ENCODE measurements at regions not wholly inside any gene's neighbourhood (a gene's known extent, or its start where the extent isn't known, plus 50 kb on each side); places are given as distances from the start of the nearest gene placed in this dataset.

DNA sequence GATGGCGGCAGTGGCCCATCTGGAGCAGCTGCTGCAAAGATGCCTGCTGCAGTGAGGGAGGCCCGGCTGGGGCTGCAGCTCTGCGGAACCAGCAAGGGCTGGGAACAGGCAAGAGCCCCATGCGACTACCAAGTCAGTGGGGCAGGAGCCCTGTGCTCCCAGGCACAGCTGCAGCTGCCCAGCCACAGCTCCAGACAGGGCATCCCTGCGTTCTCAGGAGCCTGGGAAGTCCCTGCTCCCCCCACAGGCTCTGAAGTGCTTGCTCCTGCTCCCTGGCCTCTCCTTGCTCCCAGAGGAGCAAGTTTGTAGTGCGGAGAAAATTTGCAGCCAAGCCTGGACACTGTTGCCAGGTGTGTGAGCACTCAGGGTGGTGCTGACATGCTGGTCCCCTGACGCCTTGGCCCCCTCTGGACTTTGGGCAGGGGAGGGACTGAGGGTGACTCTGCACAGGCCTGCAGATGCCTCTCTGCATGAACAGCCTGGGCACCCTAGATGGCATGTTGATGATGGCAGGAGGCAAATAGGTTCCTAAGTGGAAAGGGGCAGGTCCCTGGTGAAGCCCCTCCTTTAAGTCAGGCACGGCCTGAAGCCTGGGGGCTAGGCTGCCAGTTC, 105.6 kb downstream of the LYZL1 start:
- peaks cover 0 to 7% of the 10 kb centered on the region in 2 donors for H3K27me3 ChIP-seq
- no peak overlapping the region for H3K27ac ChIP-seq
- H3K4me3 ChIP-seq = no peak overlapping the region
- no peaks in the 10 kb centered on the region for H3K36me3 ChIP-seq
- no peaks in the 10 kb centered on the region for H3K9me3 ChIP-seq
- intact Hi-C loops (cut with DNase I; ENCODE audit: low total_unique reads) = no loop called here
- DNase-seq = no peak
- H3K4me1 ChIP-seq = no peaks in the 10 kb centered on the region
- TF ChIP-seq, protein P1, sequence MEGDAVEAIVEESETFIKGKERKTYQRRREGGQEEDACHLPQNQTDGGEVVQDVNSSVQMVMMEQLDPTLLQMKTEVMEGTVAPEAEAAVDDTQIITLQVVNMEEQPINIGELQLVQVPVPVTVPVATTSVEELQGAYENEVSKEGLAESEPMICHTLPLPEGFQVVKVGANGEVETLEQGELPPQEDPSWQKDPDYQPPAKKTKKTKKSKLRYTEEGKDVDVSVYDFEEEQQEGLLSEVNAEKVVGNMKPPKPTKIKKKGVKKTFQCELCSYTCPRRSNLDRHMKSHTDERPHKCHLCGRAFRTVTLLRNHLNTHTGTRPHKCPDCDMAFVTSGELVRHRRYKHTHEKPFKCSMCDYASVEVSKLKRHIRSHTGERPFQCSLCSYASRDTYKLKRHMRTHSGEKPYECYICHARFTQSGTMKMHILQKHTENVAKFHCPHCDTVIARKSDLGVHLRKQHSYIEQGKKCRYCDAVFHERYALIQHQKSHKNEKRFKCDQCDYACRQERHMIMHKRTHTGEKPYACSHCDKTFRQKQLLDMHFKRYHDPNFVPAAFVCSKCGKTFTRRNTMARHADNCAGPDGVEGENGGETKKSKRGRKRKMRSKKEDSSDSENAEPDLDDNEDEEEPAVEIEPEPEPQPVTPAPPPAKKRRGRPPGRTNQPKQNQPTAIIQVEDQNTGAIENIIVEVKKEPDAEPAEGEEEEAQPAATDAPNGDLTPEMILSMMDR (IDR thresholded peaks at IDR 0.05) = no peak

DNA sequence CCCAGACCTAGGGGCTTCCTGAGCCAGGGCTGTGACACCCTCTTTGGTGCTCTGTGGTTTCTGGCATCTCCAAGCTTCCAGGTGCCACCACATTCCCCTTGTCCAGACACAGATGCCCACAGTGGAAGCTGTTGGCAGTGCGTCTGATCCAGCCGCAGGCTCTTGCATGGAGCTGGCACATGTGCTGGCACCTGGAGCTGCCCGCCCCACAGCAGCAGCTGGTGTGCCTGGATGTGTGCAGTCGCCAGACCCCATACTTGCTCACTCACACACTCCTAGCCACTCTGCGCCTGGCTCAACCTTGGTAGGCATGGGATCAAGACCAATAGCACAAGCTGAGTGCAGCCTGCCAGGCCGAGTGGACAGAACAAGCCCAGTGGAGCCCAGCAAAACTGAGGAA, 106.5 kb downstream of the LYZL1 start:
- H3K27ac ChIP-seq = no peak overlapping the region
- H3K4me1 ChIP-seq = no peaks in the 10 kb centered on the region
- no peaks in the 10 kb centered on the region for H3K36me3 ChIP-seq
- H3K9me3 ChIP-seq = no peaks in the 10 kb centered on the region
- no peak overlapping the region for H3K4me3 ChIP-seq
- TF ChIP-seq, protein P1 (IDR thresholded peaks at IDR 0.05) = no peak
- intact Hi-C loops (cut with DNase I; ENCODE audit: low total_unique reads) = no loop called here
- DNase-seq = no peak
- H3K27me3 ChIP-seq = peaks cover 0 to 7% of the 10 kb centered on the region in 2 donors

DNA sequence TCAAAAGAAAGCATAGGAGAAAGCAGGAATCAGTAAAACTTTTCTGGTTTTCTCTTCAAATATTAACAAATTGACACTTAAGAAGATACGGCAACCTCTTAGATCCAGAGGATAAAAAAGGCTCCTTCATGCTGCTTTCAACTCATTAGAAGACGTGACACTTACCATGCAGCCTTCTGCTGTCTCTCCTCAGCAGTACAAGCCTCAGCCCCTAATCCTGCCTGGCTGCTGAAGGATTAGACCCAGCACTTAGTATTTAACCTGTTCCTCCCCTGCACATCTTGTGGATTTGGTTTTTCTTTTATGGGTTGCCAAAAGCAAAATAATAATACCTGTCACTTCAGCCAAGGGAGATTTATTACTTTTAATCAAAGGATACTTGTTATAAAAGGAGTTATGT, 108.4 kb downstream of the LYZL1 start:
- intact Hi-C loops (cut with DNase I; ENCODE audit: low total_unique reads) = no loop called here
- DNase-seq = no peak
- TF ChIP-seq, protein P1 (IDR thresholded peaks at IDR 0.05) = no peak
- H3K36me3 ChIP-seq = no peaks in the 10 kb centered on the region
- peaks cover 0 to 7% of the 10 kb centered on the region in 2 donors for H3K27me3 ChIP-seq
- H3K4me3 ChIP-seq = no peak overlapping the region
- H3K9me3 ChIP-seq = peaks cover 0 to 4% (median 0%) of the 10 kb centered on the region in 3 donors
- H3K4me1 ChIP-seq = no peaks in the 10 kb centered on the region
- no peak overlapping the region for H3K27ac ChIP-seq

DNA sequence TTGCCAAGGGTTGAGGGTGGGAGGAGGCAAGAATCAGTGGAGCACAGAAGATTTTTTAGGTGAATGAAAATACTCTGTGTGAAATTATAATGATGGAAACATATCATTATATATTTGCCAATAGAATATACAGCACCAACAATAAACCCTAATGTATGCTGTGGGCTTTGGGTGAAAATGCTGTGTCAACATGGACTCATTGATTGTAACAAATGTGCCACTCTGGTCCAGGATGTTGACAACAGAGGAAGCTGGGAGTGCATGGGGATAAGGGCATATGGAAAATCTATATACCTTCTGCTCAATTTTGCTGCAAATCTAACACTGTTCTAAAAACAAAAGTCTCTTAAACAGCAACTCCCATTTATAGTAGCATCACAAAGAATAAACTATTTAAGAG, 114.3 kb downstream of the LYZL1 start:
- TF ChIP-seq, protein P1 (IDR thresholded peaks at IDR 0.05) = no peak
- intact Hi-C loops (cut with DNase I; ENCODE audit: low total_unique reads) = no loop called here

DNA sequence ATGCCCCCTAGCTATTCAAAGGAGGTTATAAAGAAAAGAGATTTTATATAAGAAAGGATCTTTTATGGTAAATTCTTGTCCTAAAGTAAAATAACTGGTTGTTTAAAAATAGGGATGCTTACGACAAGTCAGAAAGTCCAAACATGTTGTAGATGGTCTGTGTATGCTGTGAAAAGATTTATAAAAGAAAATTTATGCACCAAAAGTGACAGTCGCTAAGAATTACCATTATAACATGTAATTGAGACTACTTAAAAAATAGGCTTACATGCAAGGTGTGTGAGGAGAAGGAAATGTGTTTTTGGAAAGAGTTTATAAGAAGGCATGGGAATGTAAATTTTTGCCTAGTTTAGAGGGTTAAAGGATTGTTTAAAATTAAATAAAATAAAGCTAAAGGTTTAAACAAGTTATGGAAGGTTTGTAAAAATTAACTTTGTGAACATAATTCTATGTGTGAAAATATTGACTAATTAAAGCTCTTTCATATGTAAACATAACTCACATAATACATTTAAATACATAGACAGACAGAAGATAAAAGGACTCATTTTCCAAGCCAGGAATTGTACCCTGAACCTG, 118.5 kb downstream of the LYZL1 start:
- no peak overlapping the region for H3K4me3 ChIP-seq
- no peaks in the 10 kb centered on the region for H3K36me3 ChIP-seq
- H3K9me3 ChIP-seq = no peaks in the 10 kb centered on the region
- intact Hi-C loops (cut with DNase I; ENCODE audit: low total_unique reads) = no loop called here
- H3K27me3 ChIP-seq = no peaks in the 10 kb centered on the region
- no peak overlapping the region for H3K27ac ChIP-seq
- peaks cover 0 to 31% (median 15%) of the 10 kb centered on the region in 4 donors for H3K4me1 ChIP-seq
- TF ChIP-seq, protein P1 (IDR thresholded peaks at IDR 0.05) = no peak
- DNase-seq = no peak

More for the DNA sequence above, 114.3 kb downstream of the LYZL1 start:
- DNase-seq = no peak
- H3K9me3 ChIP-seq = peaks cover 0 to 4% (median 0%) of the 10 kb centered on the region in 3 donors
- H3K36me3 ChIP-seq = no peaks in the 10 kb centered on the region
- no peak overlapping the region for H3K4me3 ChIP-seq
- H3K27ac ChIP-seq = no peak overlapping the region
- H3K27me3 ChIP-seq = no peaks in the 10 kb centered on the region
- H3K4me1 ChIP-seq = no peaks in the 10 kb centered on the region
